KMS-11 (cell line): ENCODE measurements at regions not wholly inside any gene's neighbourhood (a gene's known extent, or its start where the extent isn't known, plus 50 kb on each side); places are given as distances from the start of the nearest gene placed in this dataset.
A peak's percentile ranks its signal among the peaks of the same experiment; 100 is the strongest.

ENCODE experiments used
- H2AFZ ChIP-seq: fragments of 200-600 bp; sonication (generic); 2 replicates; pipeline ENCODE4 v1.6.1; 2016; ENCODE audit warnings: antibody characterized with exemption, mixed run types, low read depth
- H3K27ac ChIP-seq: fragments of 200-600 bp; sonication (generic); 2 replicates; pipeline ENCODE4 v1.6.1; 2016; ENCODE audit warnings: mild to moderate bottlenecking, mixed run types
- H3K27me3 ChIP-seq: fragments of 200-600 bp; sonication (generic); 2 replicates; pipeline ENCODE4 v1.6.1; 2017; ENCODE audit warnings: mild to moderate bottlenecking, low read depth, mixed run types, moderate library complexity; ENCODE audit not compliant: insufficient read depth
- H3K36me3 ChIP-seq: fragments of 200-600 bp; sonication (generic); 2 replicates; pipeline ENCODE4 v1.6.1; 2017; ENCODE audit warnings: mild to moderate bottlenecking, mixed run types; ENCODE audit not compliant: insufficient read depth
- H3K4me1 ChIP-seq: fragments of 200-600 bp; sonication (generic); 2 replicates; pipeline ENCODE4 v1.6.1; 2016; ENCODE audit warnings: mild to moderate bottlenecking, low read depth, mixed run types; ENCODE audit not compliant: poor library complexity, severe bottlenecking
- H3K4me2 ChIP-seq: fragments of 200-600 bp; sonication (generic); 2 replicates; pipeline ENCODE4 v1.7.0; 2016; ENCODE audit warnings: mild to moderate bottlenecking, mixed run types
- H3K4me3 ChIP-seq: fragments of 200-600 bp; sonication (generic); IDR thresholded peaks from 2 replicates; pipeline ENCODE4 v1.6.1; 2017; ENCODE audit warnings: low read depth, low read length, mixed read lengths; ENCODE audit not compliant: insufficient read depth
- H3K79me2 ChIP-seq: fragments of 200-600 bp; sonication (generic); 2 replicates; pipeline ENCODE4 v1.6.1; 2016; ENCODE audit warnings: low read depth, mixed run types; ENCODE audit not compliant: insufficient read depth
- H3K9ac ChIP-seq: fragments of 200-600 bp; sonication (generic); 2 replicates; pipeline ENCODE4 v1.6.1; 2016; ENCODE audit warnings: mild to moderate bottlenecking, mixed run types
- H4K20me1 ChIP-seq: fragments of 200-600 bp; sonication (generic); 2 replicates; pipeline ENCODE4 v1.6.1; 2016; ENCODE audit warnings: mild to moderate bottlenecking, mixed run types; ENCODE audit not compliant: insufficient read depth
- CTCF ChIP-seq: fragments of 200-600 bp; sonication (generic); conservative IDR thresholded peaks from 2 replicates; pipeline ENCODE4 v1.6.1; 2017; ENCODE audit warnings: low read depth, mild to moderate bottlenecking, antibody characterized with exemption, low read length, moderate library complexity, mixed read lengths

DNA sequence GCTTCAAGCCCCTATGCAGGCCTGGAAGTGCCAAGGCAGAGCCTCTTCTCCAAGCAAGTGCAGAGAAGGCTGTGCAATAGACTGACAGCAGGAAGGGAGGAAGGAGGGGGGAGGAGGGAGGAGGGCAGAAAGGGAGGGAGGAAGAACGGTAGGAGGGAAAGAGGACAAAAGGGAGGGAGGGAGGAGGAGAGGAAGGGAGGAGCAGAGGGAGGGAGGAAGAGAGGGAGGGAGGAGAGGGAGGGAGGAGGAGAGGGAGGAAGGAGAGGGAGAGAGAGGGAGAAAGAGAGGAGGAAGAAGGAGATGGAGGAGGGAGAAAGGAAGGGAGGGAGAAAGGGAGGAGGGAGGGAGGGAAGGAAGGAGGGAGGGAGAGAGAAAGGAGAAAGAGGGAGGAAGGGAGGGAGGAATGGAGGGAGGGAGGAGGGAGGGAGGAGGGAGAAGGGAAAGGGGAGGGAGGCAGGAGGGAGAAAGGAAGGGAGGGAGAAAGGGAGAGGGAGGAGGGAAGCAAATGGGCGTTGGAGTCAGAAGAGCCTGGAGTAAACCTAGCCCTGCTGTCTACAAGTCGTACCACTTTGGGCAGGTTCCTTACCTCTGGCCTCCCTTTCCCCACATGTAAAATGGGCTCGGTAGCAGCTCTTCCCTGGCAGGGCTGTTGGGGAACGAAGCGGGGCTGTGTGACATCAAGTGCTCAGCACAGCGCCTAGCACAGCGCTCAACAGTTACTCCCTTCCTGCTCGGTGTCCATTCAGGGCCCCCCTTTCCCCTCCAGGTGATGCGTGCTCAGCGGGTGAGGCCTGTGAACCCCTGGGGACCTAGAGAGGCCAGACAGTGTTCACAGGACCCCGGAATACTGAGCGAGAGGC is 244.6 kb downstream of the NPHP4 start:
- Histone ChIP-seq H3K36me3 (no peaks in the 10 kb centered on the region), H3K4me2 (no peak overlapping the region), H3K27me3 (peaks cover 59% of the 10 kb centered on the region), H3K27ac (no peak overlapping the region), H3K9ac (no peak overlapping the region), H3K79me2 (no peaks in the 10 kb centered on the region), H3K4me1 (no peaks in the 10 kb centered on the region), H4K20me1 (no peaks in the 10 kb centered on the region), H2AFZ (no peak overlapping the region), H3K4me3 (no peak overlapping the region)
- TF ChIP-seq CTCF, result no peak

DNA sequence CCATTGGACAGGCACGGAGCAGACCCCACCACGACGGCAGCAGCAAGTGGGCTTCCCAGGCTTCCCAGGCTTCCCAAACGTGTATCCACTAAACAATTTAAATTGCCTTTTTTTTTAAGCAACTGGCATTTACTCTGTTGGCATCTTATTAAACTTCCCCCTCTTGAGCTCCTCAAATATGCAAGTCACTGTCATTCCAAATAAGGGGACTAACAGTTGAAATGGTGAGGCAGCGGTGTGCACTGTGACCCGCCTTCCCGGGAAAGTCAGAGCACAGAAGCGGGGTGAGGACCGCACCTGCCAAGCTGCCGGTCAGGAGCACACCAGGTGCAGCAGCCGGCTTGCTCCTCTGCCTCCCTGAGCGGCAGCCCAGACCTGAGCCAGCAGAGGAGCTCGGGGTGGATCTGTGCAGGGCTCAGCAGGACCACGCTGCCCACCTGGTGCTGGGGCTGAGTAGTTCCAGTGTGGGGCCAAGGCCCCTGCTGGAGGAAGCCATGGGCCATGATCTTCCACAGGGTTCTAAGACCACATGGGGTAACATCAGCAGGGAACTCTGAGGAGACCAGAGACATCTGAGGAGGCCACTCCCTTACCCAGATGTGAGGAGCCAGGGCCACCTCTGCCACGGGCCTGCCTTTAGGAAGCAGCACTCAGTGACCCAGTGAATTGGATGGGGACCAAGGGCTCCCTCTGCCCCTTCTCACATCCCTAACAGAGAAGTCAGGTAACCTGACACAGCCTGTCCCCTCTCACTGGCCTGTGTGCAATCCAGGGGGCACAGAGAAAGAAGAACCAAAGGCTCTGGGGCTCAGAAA is 245.4 kb downstream of the NPHP4 start:
- no peak for TF ChIP-seq CTCF
- H3K9ac ChIP-seq, result no peak overlapping the region
- H3K4me3 ChIP-seq, result no peak overlapping the region
- H3K27ac ChIP-seq, result no peak overlapping the region
- no peaks in the 10 kb centered on the region for H4K20me1 ChIP-seq
- peaks cover 51% of the 10 kb centered on the region for H3K27me3 ChIP-seq
- no peaks in the 10 kb centered on the region for H3K36me3 ChIP-seq
- no peak overlapping the region for H2AFZ ChIP-seq
- H3K4me2 ChIP-seq, result no peak overlapping the region
- no peaks in the 10 kb centered on the region for H3K4me1 ChIP-seq
- no peaks in the 10 kb centered on the region for H3K79me2 ChIP-seq

GRCh38 chr1:5745800-5746610 is 246.2 kb downstream of the NPHP4 start:
- peaks cover 42% of the 10 kb centered on the region for H3K27me3 ChIP-seq
- no peak overlapping the region for H2AFZ ChIP-seq
- no peaks in the 10 kb centered on the region for H3K36me3 ChIP-seq
- no peaks in the 10 kb centered on the region for H3K79me2 ChIP-seq
- no peak overlapping the region for H3K27ac ChIP-seq
- no peak overlapping the region for H3K4me2 ChIP-seq
- H3K4me1 ChIP-seq, result no peaks in the 10 kb centered on the region
- no peaks in the 10 kb centered on the region for H4K20me1 ChIP-seq
- no peak overlapping the region for H3K9ac ChIP-seq
- no peak overlapping the region for H3K4me3 ChIP-seq
- TF ChIP-seq CTCF, result peak; percentile 90

DNA sequence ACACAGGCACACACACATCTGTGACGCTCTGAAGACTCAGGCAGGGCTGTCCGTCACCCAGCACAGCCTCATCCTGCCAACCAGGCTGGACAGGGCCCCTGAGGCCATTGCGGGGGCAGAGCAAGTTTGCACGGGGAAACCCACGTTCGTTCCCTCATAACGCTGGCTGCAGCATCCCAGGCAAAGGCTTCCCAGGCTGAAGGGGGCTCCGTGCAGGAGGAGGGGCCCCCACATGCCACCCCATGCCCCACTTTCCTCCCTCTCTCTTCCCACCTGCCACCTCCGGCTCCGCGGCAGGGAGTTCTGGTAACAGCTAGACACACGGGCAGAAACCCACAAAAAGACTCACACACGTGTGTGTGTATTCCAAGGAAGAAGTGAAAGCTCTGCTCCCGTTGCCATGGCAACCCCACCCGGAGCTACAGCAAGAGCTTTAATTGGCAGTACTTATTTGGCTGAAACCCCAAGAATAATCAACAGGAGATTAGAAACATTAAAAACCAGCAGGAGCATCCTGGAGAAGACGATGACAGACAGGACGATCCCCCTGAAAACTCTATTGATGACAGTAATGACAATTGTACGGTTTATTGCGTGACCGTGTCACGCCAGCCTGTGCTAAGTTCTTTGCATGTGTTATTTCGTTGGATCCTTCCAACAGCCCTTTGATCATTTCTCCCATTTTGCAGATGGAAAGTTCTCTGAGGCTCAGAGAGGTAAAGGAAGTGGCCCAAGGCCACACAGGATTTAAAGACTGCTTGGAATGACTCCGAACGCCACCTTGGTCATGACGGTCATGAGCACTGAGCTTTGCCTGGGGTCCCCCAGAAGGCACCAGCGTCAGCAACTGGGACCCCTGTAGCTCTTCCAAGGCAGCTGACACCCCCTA is 247.1 kb downstream of the NPHP4 start:
- H3K27ac ChIP-seq, result no peak overlapping the region
- no peak overlapping the region for H3K4me2 ChIP-seq
- H3K79me2 ChIP-seq, result no peaks in the 10 kb centered on the region
- TF ChIP-seq CTCF, result no peak
- no peaks in the 10 kb centered on the region for H3K4me1 ChIP-seq
- peaks cover 35% of the 10 kb centered on the region for H3K27me3 ChIP-seq
- H3K36me3 ChIP-seq, result no peaks in the 10 kb centered on the region
- H4K20me1 ChIP-seq, result no peaks in the 10 kb centered on the region
- H2AFZ ChIP-seq, result no peak overlapping the region
- no peak overlapping the region for H3K9ac ChIP-seq
- no peak overlapping the region for H3K4me3 ChIP-seq
